HG02852 (cell line): ENCODE measurements at regions not wholly inside any gene's neighbourhood (a gene's known extent, or its start where the extent isn't known, plus 50 kb on each side); places are given as distances from the start of the nearest gene placed in this dataset.
"Not testable (repeated sequence)": the region's sequence is repeated elsewhere in the genome, so short reads cannot be mapped to it uniquely, and the experiment has no call there.

ENCODE experiments used
- ATAC-seq: cut with Tn5 transposase; IDR thresholded peaks from one replicate; pipeline ENCODE4 v1.9.1; 2021; ENCODE audit warnings: mild to moderate bottlenecking, moderate library complexity; ENCODE audit not compliant: unreplicated experiment

- no peak for ATAC-seq
These were observed 585.3 kb downstream of the GOLGA6L6 start for GRCh38 chr15:19956124-19956796.

GRCh38 chr15:19944261-19944888 is 597.2 kb downstream of the GOLGA6L6 start:
- no peak for ATAC-seq

- no peak for ATAC-seq
These were observed 598.1 kb downstream of the GOLGA6L6 start for GRCh38 chr15:19943515-19943914.

GRCh38 chr15:19903281-19903680 is 638.3 kb downstream of the GOLGA6L6 start:
- not testable (repeated sequence) for ATAC-seq

GRCh38 chr15:19902388-19902787 is 639.2 kb downstream of the GOLGA6L6 start:
- not testable (repeated sequence) for ATAC-seq

- ATAC-seq, result not testable (repeated sequence)
These were observed 640.2 kb downstream of the GOLGA6L6 start for GRCh38 chr15:19901414-19901813.

- no peak for ATAC-seq
These were observed 642.4 kb downstream of the GOLGA6L6 start for GRCh38 chr15:19899021-19899824.

GRCh38 chr15:19888811-19889210 is 652.8 kb downstream of the GOLGA6L6 start:
- not testable (repeated sequence) for ATAC-seq

- not testable (repeated sequence) for ATAC-seq
These were observed 697.5 kb downstream of the GOLGA6L6 start for GRCh38 chr15:19844061-19844460.
